AG08395 (cell line): ENCODE measurements at regions not wholly inside any gene's neighbourhood (a gene's known extent, or its start where the extent isn't known, plus 50 kb on each side); places are given as distances from the start of the nearest gene placed in this dataset.
A peak's percentile ranks its signal among the peaks of the same experiment; 100 is the strongest.

Experiments used
- DNase-seq: peaks from one replicate; pipeline ENCODE4 v3.0.0; 2012; ENCODE audit warnings: mixed read lengths, low spot score

DNA sequence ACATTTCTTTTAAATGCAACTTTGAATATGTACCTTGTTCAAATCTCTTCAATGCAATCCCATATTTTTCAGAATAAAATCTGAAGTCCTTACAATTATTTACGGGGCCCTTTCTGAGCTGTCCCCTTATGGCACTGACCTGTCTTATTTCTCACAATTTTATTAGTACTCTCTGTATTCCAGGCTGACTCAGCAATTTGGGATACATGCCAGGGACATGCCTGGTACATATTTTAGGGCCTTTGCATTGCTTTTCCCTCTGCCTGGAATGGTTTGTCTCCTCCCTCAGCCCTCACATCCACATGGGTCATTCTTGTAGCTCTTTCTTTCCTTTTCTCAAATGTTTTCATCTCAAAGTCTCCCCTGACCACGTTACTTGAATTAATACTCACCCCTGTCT is 172.2 kb upstream of the TECRL start:
- DNase-seq = no peak

- DNase-seq = no peak
Observed at GRCh38 chr4:64564126-64564525, 154.9 kb upstream of the TECRL start.

- no peak for DNase-seq
Observed at GRCh38 chr4:64559571-64559970, 150.3 kb upstream of the TECRL start.

GRCh38 chr4:64551125-64551524 is 141.9 kb upstream of the TECRL start:
- no peak for DNase-seq

DNA sequence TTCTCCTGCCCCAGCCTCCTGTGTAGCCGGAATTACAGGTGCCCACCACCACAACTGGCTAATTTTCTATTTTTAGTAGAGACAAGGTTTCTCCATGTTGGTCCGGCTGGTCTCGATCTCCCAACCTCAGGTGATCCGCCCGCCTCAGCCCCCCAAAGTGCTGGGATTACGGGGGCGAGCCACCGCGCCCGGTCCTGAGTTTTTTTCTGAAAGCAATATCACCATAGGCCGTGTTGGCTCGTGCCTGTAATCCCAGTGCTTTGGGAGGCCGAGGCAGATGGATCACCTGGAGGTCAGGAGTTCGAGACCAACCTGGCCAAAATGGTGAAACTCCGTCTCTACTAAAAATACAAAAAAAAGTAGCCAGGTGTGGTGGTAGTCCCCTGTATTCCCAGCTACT is 136.3 kb upstream of the TECRL start:
- DNase-seq = no peak

GRCh38 chr4:64539234-64539849 is 130.1 kb upstream of the TECRL start:
- DNase-seq = peak; percentile 62

DNA sequence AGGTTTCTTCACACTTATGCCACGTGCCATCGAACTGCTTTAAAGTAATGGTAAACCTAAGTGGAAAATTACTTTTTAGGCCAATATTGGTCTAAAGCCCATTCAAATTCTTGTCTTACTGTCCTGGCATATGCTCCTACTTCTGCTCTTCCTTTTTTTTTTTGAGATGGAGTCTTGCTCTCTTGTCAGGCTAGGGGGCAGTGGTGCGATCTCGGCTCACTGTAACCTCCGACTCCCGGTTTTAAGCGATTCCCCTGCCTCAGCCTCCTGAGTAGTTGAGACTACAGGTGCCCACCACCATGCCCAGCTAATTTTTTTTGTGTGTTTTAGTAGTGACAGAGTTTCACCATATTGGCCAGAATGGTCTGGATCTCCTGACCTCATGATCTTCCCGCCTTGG is 129.0 kb upstream of the TECRL start:
- no peak for DNase-seq

GRCh38 chr4:64533637-64534036 is 124.4 kb upstream of the TECRL start:
- no peak for DNase-seq

GRCh38 chr4:64533159-64533558 is 123.9 kb upstream of the TECRL start:
- DNase-seq = no peak

GRCh38 chr4:64520421-64520820 is 111.2 kb upstream of the TECRL start:
- DNase-seq = no peak

DNA sequence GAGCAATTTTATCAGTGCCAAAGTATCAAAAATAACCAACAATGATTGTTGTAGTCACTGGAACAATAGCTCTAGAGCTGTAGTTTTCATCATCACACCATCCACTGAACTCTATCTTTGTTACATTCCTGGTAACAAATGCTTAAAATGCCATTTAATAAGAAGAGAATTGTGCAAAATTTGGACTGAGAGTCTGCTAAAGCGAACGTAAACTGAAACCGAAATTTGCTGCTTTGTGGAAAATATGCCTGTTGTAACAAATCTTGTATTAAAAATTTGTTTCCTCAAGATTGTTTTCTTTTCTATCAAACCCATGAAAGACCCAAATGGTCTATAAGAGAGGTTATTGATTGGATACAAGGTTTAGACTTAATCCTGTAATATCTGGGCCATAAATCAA is 109.3 kb upstream of the TECRL start:
- no peak for DNase-seq

DNA sequence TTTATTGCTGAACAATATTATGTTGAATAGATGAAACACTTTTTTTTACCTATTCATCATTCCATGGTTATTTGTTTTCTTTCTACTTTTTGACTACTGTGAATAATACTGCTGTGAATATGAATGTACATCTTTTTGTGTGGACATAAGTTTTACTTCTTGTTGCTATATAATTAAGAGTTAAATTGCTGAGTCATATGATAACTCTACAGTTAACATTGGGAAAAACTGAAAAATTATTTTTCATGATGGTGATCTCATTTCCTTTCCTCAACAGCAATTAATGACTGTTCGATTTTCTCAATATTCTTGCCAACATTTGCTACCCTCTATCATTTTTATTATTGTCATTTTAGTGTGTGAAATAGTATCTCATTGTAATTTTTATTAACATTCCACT is 106.9 kb upstream of the TECRL start:
- no peak for DNase-seq

DNA sequence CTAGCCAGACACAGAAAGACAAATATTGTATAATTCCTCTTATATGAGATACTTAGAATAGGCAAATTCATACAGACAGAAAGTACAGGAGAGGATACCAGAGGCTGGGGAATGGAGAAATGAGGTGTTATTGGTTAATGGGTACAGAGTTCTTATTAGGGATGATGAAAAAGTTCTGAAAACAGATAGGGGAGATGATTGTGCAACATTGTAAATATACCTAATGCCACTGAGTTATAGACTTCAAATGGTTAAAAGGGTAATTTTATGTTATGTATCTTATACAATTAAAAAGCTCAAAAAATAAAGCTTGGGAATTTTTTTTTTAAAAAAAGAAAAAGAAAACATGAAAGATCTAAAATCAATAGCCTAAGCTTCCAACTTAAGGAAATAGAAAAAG is 98.8 kb upstream of the TECRL start:
- DNase-seq = no peak

- no peak for DNase-seq
Observed at GRCh38 chr4:64503945-64504675, 94.9 kb upstream of the TECRL start.

DNA sequence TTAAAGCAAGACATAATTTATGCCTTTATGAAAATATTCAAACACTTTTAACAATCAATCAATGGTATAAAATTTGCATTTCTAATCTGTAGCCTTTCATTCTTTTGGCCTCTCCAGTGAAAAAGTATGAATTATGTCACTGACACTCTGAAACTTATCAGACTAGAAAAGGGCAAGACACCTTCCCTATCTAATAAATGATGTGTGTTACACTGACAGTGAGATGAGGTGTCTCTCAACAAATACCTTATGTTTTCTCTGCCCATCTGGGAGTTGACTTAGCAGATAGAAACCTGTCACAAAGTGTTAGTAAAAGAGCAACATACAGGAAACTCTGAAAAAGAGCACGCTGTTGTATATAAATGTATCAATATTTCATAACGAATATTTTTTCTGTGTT is 94.2 kb upstream of the TECRL start:
- no peak for DNase-seq

GRCh38 chr4:64497491-64497890 is 88.2 kb upstream of the TECRL start:
- DNase-seq = no peak

- DNase-seq = no peak
Observed at GRCh38 chr4:64495946-64496345, 86.7 kb upstream of the TECRL start.

- DNase-seq = no peak
Observed at GRCh38 chr4:64489628-64490027, 80.4 kb upstream of the TECRL start.

GRCh38 chr4:64479338-64479737 is 70.1 kb upstream of the TECRL start:
- no peak for DNase-seq

- DNase-seq = no peak
Observed at GRCh38 chr4:64477127-64477526, 67.9 kb upstream of the TECRL start.

GRCh38 chr4:64465263-64465662 is 56.0 kb upstream of the TECRL start:
- DNase-seq = no peak

DNA sequence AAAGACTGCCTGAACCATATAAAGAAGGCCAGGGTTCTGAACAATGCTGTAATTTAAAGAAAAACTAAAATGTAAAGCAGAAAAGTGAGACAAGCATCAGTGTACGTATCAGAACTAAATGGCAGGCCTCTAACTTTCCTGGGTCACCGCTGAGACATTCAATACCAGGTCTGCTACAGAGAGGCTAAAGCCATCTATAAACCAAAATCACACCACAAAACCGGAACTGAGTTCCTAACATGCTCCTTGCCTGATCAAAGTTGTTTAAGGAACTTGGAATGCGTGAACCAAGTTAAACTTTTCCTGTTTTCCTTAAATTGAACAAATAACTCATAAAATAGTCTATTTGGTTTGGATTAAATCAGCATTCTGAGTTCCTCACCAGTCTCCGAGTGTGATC is 55.3 kb upstream of the TECRL start:
- no peak for DNase-seq
